HG02840 (cell line): ENCODE measurements at regions not wholly inside any gene's neighbourhood (a gene's known extent, or its start where the extent isn't known, plus 50 kb on each side); places are given as distances from the start of the nearest gene placed in this dataset.

Experiments used
- ATAC-seq: cut with Tn5 transposase; IDR thresholded peaks from one replicate; pipeline ENCODE4 v1.9.1; 2021; ENCODE audit warnings: mild to moderate bottlenecking, moderate library complexity, moderate number of reproducible peaks; ENCODE audit not compliant: unreplicated experiment, low FRiP score

DNA sequence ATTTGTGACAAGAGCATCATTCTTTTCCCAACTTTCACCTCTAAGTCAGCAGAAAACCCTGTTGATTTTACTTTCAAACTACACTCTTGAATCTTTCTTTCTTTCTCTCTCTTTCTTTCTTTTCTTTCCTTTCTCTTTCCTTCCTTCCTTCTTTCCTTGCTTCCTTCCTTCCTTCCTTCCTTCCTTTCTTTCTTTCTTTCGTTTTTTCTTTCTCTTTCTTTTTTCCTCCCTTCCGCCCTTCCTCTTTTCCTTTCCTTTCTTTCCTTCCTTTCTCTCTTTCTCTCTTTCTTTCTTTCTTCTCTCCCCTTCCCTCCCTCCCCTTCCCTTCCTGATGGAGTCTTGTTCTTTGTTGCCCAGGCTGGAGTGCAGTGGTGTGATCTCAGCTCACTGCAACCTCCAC lies 649.5 kb downstream of the PLCL1 start:
- no peak for ATAC-seq

DNA sequence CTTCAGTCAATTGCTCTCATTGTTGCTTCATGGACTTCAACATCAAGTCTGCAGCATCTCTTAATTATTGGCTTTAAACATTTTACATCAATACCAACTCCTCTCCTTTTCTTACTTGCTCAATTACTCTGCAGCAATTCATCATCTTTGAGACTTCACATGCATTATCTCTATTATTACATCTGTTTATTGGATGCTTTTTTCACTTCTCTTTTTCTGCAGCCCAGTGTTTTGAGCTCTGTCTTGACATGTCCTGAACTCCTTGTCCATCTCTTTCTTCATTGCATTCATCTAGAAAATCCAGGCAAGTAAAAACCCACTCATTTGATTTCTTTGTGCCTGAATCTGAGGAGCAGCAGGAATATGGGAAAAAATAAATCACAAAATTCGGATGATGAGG lies 647.9 kb downstream of the PLCL1 start:
- ATAC-seq: no peak

DNA sequence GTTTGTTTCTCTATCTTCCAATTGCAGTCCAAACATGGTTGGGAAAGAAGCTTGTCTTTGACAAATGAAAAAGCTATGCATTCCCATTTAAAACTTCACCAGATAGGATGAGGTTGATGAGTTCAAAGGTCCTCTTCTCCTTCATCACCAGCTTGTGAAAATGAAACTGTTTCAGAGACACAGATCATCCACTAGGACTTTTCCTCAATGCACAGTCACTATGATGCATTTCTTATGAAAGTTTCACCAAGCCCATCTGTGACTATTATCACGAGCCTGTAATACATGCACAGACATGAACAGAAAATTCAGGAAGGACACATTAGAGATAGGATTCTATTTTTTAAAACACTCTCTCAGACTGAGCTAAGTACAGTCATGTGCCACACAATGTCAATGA lies 644.4 kb downstream of the PLCL1 start:
- no peak for ATAC-seq

DNA sequence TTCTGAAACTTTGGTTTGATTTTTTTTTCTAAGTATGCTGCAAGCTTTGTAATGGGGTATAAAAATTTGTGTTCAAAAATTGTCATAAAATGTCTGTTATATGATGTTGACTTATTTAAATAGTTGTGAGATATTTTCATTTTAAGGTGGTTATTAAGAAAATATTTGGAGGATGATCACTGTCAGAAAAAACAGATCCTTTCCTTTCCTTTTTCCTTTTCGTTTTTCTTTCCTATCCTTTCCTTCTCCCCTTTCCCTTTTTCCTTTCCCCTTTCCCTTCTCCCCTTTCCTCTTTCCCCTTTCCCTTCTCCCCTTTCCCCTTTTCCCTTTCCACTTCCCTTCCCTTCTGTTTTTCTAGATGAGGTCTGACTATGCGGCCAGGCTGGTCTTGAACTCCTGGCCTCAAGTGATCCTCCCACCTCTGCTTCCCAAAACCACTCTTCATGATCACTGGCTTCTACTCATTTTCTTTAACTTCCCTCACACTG lies 640.5 kb downstream of the PLCL1 start:
- ATAC-seq: no peak

DNA sequence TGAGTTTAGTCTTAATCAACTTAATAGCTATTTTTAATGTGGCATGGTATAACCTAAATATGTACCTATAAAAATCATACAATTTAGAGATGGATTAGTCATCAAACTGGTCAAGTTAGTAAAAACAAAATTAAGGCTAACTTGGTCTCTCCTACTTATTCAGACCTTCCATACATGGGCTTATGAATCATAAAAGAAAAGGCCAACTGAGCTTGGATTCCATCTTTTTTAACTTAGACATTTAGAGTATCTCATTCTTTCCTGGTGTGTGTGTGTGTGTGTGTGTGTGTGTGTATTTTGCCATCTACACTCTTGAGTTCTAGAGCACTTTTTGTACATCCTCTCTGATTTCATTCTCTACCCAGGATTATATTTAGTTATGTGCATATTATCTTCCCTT lies 637.5 kb downstream of the PLCL1 start:
- ATAC-seq: no peak

DNA sequence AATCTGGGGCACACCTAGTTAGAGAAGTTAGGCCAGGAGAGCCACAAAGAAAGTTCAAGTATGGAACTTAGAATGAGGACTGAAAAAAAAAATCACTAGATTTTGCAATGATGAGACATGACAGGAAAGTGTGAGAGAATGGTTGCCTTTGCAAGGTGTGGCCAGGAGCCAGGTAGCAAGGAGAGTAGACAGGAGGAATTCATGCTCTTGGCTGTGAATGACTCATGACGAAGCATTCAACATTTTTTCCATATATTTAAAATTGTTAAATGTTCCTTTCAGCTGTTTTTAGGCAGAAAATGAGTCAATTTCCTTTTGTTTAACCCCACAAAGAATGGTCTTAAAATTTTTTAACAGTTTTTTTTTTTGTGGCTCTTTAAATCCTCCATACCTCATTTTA lies 636.9 kb downstream of the PLCL1 start:
- ATAC-seq: no peak

DNA sequence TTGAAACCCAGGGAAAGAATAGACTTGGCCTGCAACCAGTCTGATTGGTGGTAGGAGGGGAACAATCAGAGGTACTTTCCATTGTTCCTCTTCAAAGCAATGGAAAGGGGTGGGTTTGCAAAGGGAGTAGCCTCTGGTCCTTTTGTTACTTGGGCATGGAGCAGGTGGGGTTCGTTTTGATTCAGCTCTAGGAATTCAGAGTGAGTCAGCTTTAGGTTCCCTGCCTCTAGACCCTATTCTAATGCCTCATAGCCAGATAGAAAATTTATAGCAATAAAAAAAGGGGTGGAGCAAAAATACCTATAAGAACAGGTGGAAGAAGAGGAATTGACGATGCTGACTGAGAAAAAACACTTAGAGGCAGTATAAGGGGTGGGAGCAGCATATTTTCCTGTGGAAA lies 636.4 kb downstream of the PLCL1 start:
- ATAC-seq: no peak

DNA sequence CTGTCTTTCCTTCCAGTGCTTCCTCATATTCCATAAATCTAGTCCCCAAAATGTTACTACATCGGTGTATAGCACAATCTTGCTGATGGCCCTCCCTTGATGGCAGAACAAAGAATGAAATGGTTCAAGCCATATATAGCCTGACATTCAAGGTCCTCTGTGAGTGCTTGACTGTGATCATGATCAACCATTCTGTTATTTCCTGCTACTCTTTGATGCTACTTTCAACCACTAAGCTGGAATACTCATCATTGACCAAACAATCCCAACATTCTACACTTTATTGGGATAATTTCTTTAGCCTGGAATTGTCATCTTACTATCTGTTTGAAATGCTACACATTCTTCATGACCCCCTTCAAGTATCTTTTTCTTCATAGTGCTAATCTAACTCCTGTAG lies 633.9 kb downstream of the PLCL1 start:
- ATAC-seq: no peak

DNA sequence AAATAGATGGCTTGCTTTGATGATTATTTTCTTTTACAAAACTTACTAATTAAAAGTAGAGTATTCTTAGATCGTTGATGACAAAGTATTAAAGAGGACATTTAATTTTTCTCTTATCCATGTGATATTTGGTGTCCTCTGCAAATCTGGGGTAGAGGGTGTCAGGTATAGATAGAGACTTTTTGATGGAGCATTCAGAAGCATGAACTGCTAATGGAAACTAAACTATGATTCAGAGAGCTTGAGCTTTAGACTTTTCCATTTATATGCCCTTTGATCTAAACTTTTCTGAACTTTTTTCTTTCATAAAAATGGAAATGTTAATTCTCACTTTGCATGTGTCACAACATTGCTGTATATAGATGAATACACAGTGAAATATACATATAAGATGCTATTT lies 619.7 kb downstream of the PLCL1 start:
- no peak for ATAC-seq

DNA sequence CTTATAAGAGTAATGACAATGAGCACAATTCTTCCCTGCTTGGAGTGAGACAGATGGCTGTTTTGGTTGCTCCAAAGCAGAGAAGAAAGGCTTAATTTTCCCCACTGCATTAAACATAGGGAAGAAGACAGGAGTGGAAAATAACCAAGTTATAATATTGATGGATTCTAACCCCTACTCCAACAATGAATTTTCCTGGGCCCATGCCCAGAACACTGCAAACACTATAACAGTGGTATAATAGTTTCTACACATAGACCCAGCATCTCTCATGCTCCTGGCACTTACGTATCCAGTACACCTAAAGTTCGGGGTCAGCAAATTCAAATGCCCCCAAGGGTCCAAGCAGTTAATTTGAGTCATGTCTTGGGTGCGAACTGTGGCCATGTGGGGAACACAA lies 613.4 kb downstream of the PLCL1 start:
- ATAC-seq: no peak

DNA sequence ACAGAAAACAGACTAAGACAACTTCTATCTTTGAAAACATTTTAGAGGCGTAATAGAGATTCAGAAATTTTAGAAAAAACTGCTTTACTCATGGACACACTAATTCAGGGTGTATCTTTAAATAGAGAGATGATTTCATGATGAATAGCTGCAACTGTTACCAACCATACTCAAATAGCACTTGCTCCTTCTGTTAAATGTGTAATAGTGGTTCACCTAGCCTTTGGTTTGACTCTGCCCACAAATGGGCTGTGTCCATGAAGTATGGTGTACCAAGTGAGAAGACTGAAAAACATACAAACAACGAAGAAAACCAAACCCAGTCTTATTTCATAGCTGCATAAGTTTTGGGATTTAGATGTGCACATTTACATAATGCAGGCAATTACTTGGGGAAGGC lies 610.6 kb downstream of the PLCL1 start:
- no peak for ATAC-seq

DNA sequence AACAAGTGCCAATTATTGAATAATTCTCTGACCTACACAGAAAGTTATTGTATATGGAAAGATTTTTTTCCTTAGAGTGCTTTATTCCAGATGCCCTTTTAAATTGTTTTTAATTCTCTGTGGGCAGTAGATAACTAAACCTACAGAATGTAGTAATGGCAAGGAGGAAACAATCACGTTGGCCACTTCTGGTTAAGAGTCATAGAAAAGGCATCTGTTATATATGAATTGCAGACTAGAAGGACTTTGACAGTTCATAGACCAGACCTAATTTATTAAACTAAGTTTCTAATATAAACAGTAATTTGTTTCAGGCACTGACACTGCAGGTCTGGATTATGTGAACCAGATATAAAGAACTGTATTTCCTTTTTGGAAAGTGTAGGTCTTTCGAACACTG lies 607.5 kb downstream of the PLCL1 start:
- ATAC-seq: no peak

DNA sequence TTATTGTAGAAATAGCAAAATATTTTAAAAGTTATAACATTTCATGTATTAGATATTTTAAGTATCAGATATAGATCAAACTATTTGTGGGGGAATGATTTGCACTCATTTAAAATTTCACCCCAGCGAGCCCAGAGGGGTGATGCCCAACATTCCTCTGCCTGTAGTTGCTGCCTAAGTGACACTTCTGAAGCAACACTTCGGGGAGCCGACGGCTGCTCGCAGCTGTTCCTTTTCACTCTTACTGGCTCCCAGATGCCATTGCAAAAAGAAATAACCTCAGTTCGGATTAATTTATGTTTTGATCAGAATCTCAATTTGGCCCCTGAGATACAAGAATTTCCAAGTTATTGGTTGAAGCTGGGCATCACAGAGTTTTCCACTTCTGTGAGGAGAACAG lies 603.8 kb downstream of the PLCL1 start:
- no peak for ATAC-seq

DNA sequence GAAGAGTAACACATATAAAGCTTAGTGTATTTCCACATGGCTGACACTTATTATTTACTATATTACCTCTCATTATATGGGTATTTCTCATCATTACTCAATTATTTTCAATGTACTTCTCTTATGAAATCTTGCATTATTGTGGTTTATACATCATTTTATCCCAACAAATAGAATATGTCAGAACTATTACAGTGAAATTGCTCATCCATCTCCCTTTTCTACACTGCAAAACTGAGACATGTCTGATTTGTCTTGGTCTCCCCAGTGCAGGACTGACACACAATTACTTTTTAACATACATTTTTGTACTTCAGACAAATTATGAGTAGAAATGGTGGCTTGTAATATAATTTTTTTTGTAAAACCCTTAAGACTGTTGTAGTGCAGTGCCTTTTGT lies 600.9 kb downstream of the PLCL1 start:
- no peak for ATAC-seq

DNA sequence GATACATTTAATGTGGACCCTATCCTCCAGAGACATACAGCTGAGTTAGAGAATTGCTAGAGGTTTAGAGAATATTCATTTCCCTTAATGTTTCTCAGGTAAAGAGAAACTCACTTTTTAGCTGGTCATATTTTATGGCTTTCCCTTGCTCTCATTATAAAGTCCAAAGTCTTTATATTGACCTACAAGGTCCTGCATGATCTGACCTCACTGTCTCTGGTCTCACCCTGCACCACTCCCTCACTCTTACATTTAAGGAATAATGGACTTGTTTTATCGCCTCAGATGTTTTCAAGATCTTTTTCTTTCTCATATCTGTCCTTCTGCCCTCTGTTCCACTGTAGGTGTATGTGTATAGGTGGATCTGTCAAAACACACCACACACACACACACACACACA lies 597.3 kb downstream of the PLCL1 start:
- ATAC-seq: no peak

DNA sequence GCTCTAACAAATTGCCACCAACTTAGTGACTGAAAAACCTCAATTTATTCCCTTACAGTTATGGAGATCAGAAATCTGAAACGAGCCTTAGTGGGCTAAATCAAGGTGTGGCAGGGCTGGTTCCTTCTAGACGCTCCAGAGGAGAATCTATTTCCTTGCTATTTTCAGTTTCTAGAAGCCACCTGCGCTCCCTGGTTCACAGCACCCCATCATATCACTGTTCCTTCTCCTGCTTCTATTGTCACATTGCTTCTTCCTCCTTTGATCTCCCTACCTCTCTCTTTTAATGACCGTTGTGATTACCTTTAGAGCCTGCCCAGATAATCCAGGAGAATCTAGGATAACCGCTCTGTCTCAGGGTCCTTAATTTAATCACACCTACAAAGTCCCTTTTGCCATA lies 596.6 kb downstream of the PLCL1 start:
- no peak for ATAC-seq

DNA sequence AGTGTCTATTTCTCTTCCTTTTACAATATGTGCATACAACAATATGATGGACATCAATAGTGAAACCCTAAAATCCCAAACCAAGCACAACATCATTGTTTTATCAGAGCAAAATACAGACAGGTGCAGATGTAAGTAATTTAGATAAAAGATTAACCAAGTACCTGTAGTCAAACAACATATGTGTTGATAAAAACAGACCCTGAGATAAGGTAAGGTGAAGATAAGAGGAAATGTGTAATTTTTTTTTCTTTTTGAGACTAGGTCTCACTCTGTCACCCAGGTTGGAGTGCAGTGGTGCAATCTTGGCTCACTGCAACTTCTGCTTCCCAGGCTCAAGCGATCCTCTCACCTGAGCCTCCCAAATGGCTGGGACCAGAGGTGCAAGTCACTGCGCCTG lies 589.8 kb downstream of the PLCL1 start:
- ATAC-seq: no peak

DNA sequence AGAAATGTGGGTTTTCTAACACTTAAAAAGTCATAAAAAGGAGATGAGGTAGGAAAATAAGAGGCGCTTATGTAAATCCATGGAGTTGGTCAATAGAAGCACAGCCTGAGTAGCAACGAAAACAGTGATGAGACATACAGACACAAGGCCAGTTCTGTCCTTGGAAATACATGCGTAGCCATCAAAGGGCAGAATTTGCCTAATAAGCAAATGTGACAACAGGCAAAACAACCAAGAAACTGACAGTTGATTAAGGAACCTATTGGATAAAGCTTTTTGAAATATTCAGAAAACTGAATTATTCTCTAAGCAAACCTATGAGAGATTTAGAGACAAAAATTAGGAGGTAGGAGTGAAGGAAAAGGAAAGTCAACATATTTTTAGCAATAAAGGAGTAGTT lies 586.3 kb downstream of the PLCL1 start:
- no peak for ATAC-seq

DNA sequence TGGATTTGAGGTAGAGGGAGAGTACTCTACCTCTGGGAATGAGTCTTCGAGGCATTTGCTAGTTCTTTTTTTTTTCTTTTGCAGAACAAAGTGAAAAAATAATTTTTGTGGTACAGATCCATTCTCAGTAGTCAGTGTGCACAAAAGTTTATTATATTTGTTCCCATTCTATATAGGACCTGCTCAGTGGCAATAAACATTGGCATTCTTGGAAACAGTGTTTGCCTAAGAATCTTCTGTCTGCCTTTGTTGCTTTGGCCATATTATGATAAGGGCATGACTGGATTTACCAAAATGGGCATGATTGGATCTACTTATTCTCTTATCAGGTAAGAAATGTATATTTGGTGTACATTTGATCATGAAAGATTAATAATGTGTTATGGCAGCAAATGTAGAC lies 583.3 kb downstream of the PLCL1 start:
- no peak for ATAC-seq

DNA sequence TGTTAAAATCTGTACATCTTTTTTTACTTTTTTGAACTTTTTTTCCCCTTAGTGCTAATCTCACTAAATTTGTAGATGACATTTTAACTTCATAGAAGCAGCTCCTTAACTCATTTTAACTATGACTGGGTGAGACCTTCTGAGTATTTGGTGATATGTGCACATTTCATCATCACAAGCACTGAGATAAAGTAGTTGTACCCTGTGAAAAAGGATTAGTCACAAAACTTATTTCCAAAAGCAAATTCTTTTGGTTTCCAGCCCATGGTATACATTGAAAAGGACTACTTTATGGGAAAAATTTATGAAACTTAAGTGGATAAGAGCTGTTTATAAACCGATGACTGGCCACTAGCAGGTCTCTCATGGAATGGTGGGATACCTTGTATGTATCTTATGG lies 581.5 kb downstream of the PLCL1 start:
- no peak for ATAC-seq

DNA sequence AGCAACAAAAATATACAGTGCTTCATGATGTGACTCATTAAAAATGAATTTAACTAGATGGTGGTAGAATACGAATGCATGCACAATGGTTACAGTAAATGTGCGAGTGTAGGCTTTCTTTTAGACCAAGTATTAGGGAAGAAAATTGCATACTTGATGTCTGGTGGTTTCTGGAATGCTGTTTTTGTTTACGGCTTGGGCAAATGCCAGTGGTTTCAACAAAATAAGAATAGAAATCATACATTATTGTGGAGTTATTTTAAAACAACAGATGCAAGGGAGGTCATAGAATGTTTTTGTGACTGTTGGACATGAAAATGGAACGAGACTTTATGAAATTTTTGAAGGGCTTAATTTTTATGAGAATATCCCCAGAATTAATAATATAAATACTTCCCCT lies 580.9 kb downstream of the PLCL1 start:
- no peak for ATAC-seq

DNA sequence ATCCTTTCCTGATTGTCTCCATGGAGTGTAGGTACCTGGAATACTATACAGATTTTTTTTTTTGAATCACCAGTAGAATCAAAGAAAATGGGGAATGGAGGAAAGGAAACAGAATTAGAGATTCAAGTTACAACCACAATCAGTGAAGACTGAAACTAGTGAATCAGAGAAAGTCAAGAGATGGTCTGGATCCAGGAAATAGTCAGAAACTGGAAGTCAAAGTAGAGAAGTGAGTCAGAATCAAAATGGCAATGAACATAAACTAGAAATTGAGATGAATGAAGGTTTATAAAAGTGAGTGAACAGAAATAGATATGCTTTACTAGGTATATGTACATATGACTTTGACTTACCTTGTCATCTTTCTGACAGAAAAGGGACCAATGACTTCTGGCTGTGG lies 579.0 kb downstream of the PLCL1 start:
- ATAC-seq: no peak

DNA sequence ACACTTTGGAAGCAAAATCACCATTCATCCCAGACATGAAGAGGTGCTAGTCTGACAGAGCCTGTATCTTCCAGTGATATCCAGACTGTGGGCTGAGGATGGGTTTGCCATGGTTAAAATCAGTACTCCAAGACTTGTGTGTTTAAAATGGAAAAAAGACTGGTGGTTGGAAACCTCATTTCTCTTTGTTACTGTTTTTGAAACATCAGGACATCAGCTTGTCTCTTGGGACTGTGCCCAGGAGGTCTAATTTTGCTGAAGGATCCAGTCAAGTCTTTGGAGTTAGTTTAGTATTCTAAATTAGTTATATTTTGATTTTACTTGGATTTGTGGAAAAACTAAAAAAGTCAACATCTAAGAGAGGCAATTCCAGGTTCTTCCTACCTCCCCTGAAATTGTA lies 578.4 kb downstream of the PLCL1 start:
- no peak for ATAC-seq

DNA sequence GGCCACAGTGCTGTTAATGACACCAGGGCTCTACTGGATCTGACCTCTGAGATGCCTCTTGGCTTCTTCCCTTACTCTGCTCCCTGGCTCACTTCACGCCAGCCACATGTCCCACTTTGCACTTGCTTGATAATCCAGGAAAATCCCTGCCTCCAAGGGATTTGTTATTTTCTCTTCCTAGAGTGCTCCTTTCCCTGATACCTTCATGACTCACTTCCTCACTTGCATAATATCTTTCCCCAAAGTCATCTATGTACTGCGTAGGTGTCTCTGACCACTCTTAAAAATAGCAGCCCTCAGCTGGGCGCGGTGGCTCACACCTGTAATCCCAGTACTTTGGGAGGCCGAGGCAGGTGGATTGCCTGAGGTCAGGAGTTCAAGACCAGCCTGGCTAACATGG lies 572.3 kb downstream of the PLCL1 start:
- no peak for ATAC-seq
